ENCODE measurements at regions not wholly inside any gene's neighbourhood (a gene's known extent, or its start where the extent isn't known, plus 50 kb on each side); places are given as distances from the start of the nearest gene placed in this dataset.

DNA sequence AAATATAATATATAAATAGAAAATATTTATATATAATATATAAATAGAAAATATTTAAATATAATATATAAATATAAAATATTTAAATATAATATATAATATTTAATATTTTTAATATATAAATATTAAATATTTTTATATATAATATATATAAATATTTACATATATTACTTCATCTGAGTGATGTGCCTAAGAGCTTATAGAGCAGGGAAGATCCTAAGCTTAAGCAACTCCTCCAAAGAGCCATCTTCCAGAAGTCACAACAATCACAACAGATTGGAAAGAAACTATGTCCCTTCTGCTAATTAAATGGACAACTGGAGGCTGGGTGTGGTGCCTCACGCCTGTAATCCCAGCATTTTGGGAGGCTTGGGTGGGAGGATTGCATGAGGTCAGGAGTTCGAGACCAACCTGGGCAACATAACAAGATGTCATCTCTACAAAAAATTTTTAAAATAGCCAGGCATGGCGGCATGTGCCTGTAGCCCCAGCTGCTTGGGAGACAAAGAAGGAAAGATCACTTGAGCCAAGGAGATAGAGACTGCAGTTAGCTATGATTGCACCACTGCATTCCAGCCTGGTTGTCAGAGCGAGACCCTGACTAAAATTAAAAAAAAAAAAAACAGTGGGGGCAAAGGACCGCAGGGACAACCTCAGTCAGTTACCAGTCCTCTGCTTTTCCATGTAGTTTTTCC, 198.7 kb downstream of the SKIDA1 start:
- no peak for DNase-seq (ENCODE audit: low spot score)

- no peak for DNase-seq (ENCODE audit: low spot score)
Measured at GRCh38 chr10:21318540-21319167, 206.8 kb downstream of the SKIDA1 start.

DNA sequence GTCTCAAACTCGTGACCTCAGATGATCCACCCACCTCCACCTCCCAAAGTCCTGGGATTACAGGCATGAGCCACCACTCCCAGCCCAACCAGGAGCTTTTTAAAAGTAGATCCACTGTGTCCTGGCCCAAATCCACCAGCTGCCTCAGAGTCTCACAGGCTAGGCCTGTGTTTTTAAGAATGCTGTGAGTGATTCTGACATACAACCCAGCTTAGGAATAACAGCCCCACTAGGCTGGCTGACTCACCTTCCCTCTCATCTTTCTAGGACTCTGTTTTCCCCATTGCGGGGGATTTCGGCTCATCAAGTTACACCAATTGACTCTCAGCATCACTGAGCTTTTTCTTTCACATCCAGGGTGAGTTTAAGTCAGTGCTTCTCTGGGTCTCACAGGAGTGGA, 207.6 kb downstream of the SKIDA1 start:
- no peak for DNase-seq (ENCODE audit: low spot score)

GRCh38 chr10:21315645-21316220, 209.7 kb downstream of the SKIDA1 start:
- no peak for DNase-seq (ENCODE audit: low spot score)

DNA sequence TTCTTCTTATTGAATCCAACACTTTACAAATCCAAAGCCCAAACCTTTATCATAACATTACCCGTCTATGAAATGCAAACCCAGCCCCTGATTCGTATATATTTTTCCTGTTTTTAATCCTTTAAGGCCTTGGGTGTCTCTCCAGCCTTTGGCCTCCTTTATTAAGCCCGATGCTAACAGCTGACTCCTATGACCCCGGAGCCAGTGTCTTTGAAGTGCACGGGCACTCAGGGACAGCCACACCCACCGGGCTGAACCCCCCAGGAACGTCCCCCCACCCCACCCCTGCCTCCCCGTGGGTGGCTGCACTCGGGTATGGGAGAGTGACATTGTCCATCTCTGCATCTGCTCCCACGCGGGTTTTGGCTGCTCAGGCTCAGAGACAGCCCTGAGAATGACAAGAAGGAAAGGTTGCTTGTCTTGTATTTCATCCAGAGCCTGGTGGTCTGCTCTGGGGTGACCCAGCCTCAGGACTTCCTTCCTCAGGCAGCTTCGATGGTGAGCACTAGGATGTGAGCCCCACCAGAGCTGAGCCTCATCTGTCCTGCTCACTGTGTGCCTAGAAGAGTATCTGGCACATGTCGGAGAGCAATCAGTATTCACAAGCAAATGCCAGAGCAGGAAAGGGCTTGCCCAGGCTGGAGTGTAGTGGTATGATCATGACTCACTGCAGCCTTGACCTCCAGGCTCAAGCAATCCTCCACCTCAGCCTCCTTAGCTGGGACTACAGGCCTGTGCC, 210.4 kb downstream of the SKIDA1 start:
- DNase-seq (ENCODE audit: low spot score): no peak

DNA sequence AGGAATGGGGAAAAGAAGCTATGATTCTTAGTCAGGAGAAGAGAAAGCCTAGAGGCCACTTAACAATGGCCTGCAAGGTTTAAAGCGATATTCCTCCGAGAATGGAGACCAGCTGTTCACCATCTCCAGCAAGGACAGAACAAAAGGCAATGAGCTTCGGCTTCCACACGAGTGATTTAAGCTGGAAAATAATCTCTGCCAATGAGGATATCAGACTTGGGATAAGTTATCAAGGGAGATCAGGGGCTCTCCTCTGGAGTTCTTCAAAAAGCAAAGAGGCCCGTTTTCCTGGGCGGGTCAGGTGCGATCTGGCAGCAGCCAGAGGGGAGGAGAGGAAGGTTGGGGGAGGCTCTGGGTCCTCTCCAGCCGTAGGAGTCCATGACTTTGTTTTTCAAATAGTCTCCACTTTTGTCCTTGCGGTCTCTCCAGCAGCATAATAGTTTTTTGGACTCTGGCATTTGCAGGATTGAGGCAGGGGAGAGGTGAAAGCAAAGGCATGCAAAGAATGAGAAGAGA, 211.3 kb downstream of the SKIDA1 start:
- no peak for DNase-seq (ENCODE audit: low spot score)

DNA sequence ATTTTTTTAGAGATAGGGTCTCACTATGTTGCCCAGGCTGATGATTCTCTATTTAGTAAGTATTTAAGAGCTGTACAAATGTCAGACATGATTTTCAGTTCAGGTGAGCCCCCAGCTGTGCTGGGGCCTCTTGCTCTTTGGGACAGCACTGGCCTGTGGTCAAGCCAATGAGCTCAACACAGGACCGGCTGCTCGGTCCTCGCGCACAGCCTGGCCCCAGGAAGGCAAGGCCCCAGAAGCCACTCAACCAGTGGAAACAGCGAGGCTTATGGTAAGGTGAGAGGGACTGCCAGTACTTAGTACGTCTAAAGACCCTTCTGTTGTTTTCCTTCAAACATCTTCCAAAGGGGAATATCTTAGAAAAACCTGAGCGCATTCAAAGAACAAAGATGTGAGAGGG, 211.8 kb downstream of the SKIDA1 start:
- no peak for DNase-seq (ENCODE audit: low spot score)

GRCh38 chr10:21311426-21311825, 214.1 kb downstream of the SKIDA1 start:
- DNase-seq (ENCODE audit: low spot score): no peak

GRCh38 chr10:21309427-21309826, 216.1 kb downstream of the SKIDA1 start:
- no peak for DNase-seq (ENCODE audit: low spot score)

DNA sequence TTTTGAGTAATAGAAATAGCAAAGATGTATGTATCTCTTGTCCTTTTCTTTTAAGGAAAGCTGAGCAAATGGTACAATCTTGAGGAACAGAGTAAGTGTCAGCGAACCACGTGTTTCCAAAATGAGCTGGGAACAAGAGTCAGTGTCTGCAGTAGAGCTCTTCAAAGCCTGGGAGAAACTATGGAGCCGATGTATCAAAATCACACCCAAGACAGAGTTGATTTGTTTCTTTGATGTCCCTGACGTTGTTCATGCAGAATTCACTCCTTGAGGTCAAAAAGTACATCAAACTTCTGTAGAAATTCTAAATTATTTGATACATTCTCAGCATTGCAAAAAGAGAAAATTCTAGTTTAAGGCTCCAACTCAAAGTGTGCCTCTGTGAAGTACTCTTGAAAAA, 216.5 kb downstream of the SKIDA1 start:
- no peak for DNase-seq (ENCODE audit: low spot score)

- DNase-seq (ENCODE audit: low spot score): no peak
Measured at GRCh38 chr10:21308018-21308417, 217.5 kb downstream of the SKIDA1 start.

DNA sequence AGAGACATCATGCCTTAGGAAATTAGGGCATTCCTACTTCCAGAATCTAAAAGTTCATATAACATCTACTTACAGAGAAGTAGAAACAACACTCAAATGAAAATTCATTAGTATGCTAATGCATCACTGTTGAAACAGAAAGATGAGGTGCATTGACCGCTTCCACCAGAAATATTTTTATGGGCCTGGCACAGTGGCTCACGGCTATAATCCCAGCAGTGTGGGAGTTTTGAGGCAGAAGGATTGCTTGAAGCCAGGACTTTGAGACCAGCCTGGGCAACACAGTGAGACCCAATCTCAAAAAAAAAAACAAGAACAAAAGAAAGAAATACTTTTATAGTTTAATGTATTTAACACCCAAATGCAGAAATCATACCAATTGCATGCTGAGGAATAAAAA, 220.9 kb downstream of the SKIDA1 start:
- no peak for DNase-seq (ENCODE audit: low spot score)

DNA sequence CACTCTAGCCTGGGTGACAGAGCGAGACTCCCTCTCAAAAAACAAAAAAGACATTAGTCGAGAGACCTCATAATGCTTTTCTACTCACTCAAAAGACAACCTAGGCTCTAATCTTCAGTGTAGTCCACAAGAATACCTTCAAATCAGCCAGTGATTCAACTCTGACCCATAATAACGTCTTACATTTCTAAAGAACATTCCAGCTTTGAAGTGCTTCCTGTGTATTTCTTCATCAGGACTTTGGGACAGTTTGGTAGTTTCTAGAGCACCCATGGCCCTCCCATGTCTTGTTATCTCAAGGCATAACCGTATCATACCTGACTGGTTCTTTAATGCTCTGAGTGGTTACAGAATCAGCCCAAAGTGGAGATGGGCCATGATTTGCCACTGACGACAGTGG, 221.3 kb downstream of the SKIDA1 start:
- DNase-seq (ENCODE audit: low spot score): no peak

- DNase-seq (ENCODE audit: low spot score): no peak
Measured at GRCh38 chr10:21300551-21300950, 224.9 kb downstream of the SKIDA1 start.

DNA sequence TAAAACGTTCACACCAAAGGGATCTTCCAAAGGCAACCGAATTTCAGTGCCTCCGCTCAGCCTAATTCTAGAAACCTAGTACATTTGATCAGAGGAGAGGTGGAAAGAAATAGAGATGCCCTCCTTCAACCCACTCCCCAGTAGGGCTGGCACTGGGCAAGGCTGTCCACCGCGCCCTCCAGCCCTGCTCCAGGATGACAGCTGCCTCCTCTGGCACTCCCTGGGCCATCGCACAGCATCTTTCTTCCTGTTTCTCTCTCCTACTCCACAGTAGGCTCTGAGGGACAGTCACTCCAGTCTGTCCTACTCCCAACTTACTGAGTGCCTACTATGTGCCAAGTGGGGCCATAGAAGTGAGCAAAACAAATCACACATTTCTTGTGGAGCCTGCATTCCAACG, 226.2 kb downstream of the SKIDA1 start:
- no peak for DNase-seq (ENCODE audit: low spot score)

DNA sequence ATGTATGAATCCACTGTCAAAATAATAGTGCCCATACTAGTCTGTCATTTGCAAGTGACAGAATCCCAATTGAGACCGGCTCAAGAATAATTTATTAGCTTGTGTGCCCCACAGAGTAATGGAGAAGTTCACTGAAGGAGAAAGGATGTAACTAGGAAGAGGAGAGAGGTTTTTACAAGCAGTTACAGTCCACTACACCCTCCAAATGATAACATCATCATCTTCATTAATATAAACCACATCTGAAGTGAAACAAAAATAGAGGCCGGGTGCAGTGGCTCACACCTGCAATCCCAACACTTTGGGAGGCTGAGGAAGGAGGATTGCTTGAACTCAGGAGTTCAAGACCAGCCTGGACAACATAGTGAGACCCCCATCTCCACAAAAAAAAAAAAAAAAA, 226.8 kb downstream of the SKIDA1 start:
- no peak for DNase-seq (ENCODE audit: low spot score)

GRCh38 chr10:21297603-21298383, 227.7 kb downstream of the SKIDA1 start:
- no peak for DNase-seq (ENCODE audit: low spot score)

DNA sequence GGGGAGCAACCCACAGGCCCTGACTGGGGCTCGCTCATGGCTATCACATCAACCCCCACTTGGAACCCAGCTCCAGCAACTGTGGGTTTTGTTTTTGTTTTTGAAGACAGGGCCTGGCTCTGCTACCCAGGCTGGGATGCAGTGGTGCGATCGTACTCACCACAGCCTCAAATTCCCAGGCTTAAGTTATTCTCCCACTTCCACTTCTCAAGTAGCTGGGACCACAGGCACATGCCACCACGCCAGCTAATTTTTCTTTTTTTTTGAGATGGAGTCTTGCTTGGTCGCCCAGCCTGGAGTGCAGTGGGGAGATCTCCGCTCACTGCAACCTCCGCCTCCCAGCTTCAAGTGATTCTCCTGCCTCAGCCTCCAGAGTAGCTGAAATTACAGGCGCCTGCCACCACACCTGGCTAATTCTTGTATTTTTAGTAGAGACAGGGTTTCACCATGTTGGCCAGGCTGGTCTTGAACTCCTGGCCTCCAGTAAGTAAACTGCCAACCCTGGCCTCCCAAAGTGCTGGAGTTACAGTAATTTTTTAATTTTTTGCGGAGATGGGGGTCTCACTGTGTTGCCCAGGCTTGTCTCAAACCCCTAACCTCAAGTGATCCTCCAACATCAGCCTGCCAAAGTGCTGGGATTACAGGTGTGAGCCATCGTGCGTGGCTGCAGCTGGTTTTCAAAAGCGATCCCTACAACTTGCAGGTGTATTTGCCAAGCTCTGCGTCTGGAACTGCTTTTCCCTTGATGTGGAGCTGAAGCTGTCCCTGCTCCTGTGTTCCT, 228.7 kb downstream of the SKIDA1 start:
- DNase-seq (ENCODE audit: low spot score): no peak

GRCh38 chr10:21293518-21294356, 231.7 kb downstream of the SKIDA1 start:
- DNase-seq (ENCODE audit: low spot score): no peak
